ENCODE measurements at regions not wholly inside any gene's neighbourhood (a gene's known extent, or its start where the extent isn't known, plus 50 kb on each side); places are given as distances from the start of the nearest gene placed in this dataset.

- no peak for DNase-seq (ENCODE audit: low read depth in 2 of 2)
Measured at GRCh38 chr6:7664003-7664402, 61.9 kb upstream of the BMP6 start.

GRCh38 chr6:7668936-7669335, 57.0 kb upstream of the BMP6 start:
- DNase-seq (ENCODE audit: low read depth in 2 of 2): no peak

GRCh38 chr6:7669742-7670141, 56.2 kb upstream of the BMP6 start:
- DNase-seq (ENCODE audit: low read depth in 2 of 2): peak in 1 of 2 donors; percentile 29

GRCh38 chr6:7671076-7671475, 54.8 kb upstream of the BMP6 start:
- no peak for DNase-seq (ENCODE audit: low read depth in 2 of 2)

GRCh38 chr6:7671581-7671980, 54.3 kb upstream of the BMP6 start:
- no peak for DNase-seq (ENCODE audit: low read depth in 2 of 2)

GRCh38 chr6:7672066-7673062, 53.5 kb upstream of the BMP6 start:
- DNase-seq (ENCODE audit: low read depth in 2 of 2): no peak

GRCh38 chr6:7673063-7673536, 52.8 kb upstream of the BMP6 start:
- DNase-seq (ENCODE audit: low read depth in 2 of 2): peak; percentile 12 to 22

- DNase-seq (ENCODE audit: low read depth in 2 of 2): peak in 1 of 2 donors; percentile 20
Measured at GRCh38 chr6:7674291-7674690, 51.6 kb upstream of the BMP6 start.

- no peak for DNase-seq (ENCODE audit: low read depth in 2 of 2)
Measured at GRCh38 chr6:7675353-7675945, 50.5 kb upstream of the BMP6 start.

All from lung microvascular endothelial cell (primary cell).